GM23248 (cell line): ENCODE measurements at regions not wholly inside any gene's neighbourhood (a gene's known extent, or its start where the extent isn't known, plus 50 kb on each side); places are given as distances from the start of the nearest gene placed in this dataset.

Experiments used
- EZH2 ChIP-seq: fragments of 200-600 bp; sonication (generic); IDR thresholded peaks from 2 replicates; pipeline ENCODE4 v1.6.1; 2018; ENCODE audit warnings: antibody characterized with exemption, mild to moderate bottlenecking; ENCODE audit not compliant: insufficient read depth, poor library complexity, severe bottlenecking
- EZH2phosphoT487 ChIP-seq: fragments of 200-600 bp; sonication (generic); IDR thresholded peaks from 2 replicates; pipeline ENCODE4 v1.6.1; 2018; ENCODE audit warnings: antibody characterized with exemption, moderate library complexity, mild to moderate bottlenecking, low read depth; ENCODE audit not compliant: insufficient read depth

DNA sequence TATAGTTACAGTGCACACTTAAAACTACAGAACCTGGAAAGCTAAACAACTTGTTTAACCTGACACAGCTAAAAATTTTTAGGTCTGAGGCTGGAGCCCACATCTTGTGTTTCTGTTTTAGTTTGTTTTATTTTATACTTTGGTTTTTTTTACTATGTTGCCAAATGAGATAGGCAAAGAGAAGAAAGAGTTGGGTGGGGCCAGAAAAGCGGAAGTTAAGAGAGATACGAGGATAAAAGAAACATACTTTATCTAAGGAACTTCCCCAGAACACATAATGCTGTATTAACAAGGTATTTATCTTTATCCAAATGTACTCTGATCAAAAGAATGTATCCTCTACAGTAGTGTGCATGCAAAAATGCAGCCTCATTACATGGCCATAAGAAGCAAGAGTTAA is 1145.7 kb downstream of the EPHA3 start:
- TF ChIP-seq EZH2phosphoT487: no peak
- TF ChIP-seq EZH2: no peak
